Vagina (tissue), 2 donors: ENCODE measurements at regions not wholly inside any gene's neighbourhood (a gene's known extent, or its start where the extent isn't known, plus 50 kb on each side); places are given as distances from the start of the nearest gene placed in this dataset.

Experiments used
- DNase-seq, 2 donors: peaks; one replicate each; pipeline ENCODE4 v3.0.0-alpha.2; 2017; ENCODE audit errors: extremely low spot score in 2 of 2
- H3K27ac ChIP-seq: fragments of 200-600 bp; sonication (generic); one replicate; pipeline ENCODE4 v1.5.1; 2019
- H3K27me3 ChIP-seq: fragments of 200-600 bp; sonication (generic); one replicate; pipeline ENCODE4 v1.5.1; 2019
- H3K36me3 ChIP-seq, 2 donors: fragments of 200-600 bp; sonication (generic); one replicate each; pipeline ENCODE4 v1.5.1; 2017 to 2019
- H3K4me1 ChIP-seq: fragments of 200-600 bp; sonication (generic); one replicate; pipeline ENCODE4 v1.5.1; 2019
- H3K4me3 ChIP-seq, 2 donors: fragments of 200-600 bp; sonication (generic); 1 replicate in 1 of 2; 2 replicates in 1 of 2; pipeline ENCODE4 v1.5.1; 2016 to 2019
- H3K9me3 ChIP-seq: fragments of 200-600 bp; sonication (generic); one replicate; pipeline ENCODE4 v1.5.1; 2019
- POLR2A ChIP-seq, 2 donors: fragments of 450-650 bp; IDR thresholded peaks; one replicate each; pipeline ENCODE4 v1.6.1; 2017; ENCODE audit warnings: antibody characterized with exemption in 2 of 2, mild to moderate bottlenecking in 2 of 2, moderate library complexity in 2 of 2
- POLR2AphosphoS5 ChIP-seq, 2 donors: sonication (generic); formaldehyde crosslinking; IDR thresholded peaks; one replicate each; pipeline ENCODE4 v1.9.0; 2017; ENCODE audit warnings: antibody characterized with exemption in 2 of 2, mild to moderate bottlenecking in 2 of 2, low read depth in 1 of 2; ENCODE audit not compliant: insufficient read depth in 1 of 2
- intact Hi-C: fragments of 100-400 bp; cut with DNase I; formaldehyde crosslinking; loops from one replicate; pipeline ENCODE4 v1.15.1; 2023
- TF ChIP-seq, protein P1 (sequence below), 3 experiments: fragments of 450-650 bp in 2 of 3; fragments of 200-600 bp in 1 of 3; sonication (generic) in 1 of 3; IDR thresholded peaks; one replicate each; pipeline ENCODE4 v1.5.1; 2017 to 2019; ENCODE audit warnings: antibody characterized with exemption in 3 of 3, mild to moderate bottlenecking in 2 of 3, moderate library complexity in 2 of 3

DNA sequence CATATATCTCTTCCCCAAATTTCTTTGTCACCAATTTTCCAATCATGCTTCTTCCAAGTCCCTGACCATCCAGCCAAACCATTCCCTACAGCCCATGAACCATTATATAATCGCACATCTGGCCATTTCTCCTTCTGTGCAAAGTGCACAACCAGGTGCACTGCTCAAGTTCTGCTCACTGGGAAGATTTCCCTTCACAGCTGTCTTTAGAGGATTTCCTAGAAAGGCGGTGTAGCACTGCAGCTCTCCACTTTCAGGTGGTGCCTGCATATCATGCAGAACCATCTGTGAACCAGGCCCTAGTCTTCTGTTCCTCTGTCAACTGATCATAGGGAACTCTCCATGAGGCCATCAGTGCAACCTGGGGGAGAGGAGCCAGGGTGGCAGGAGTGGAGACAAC lies 95.0 kb upstream of the CABCOCO1 start:
- TF ChIP-seq, protein P1, sequence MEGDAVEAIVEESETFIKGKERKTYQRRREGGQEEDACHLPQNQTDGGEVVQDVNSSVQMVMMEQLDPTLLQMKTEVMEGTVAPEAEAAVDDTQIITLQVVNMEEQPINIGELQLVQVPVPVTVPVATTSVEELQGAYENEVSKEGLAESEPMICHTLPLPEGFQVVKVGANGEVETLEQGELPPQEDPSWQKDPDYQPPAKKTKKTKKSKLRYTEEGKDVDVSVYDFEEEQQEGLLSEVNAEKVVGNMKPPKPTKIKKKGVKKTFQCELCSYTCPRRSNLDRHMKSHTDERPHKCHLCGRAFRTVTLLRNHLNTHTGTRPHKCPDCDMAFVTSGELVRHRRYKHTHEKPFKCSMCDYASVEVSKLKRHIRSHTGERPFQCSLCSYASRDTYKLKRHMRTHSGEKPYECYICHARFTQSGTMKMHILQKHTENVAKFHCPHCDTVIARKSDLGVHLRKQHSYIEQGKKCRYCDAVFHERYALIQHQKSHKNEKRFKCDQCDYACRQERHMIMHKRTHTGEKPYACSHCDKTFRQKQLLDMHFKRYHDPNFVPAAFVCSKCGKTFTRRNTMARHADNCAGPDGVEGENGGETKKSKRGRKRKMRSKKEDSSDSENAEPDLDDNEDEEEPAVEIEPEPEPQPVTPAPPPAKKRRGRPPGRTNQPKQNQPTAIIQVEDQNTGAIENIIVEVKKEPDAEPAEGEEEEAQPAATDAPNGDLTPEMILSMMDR (IDR thresholded peaks at IDR 0.05) = no peak
- no peak for TF ChIP-seq POLR2AphosphoS5 (IDR thresholded peaks at IDR 0.05; ENCODE audit: insufficient read depth in 1 of 2, low read depth in 1 of 2)
- no peak for TF ChIP-seq POLR2A (IDR thresholded peaks at IDR 0.05)
- H3K4me1 ChIP-seq = no peaks in the 10 kb centered on the region
- intact Hi-C loops = no loop called here

DNA sequence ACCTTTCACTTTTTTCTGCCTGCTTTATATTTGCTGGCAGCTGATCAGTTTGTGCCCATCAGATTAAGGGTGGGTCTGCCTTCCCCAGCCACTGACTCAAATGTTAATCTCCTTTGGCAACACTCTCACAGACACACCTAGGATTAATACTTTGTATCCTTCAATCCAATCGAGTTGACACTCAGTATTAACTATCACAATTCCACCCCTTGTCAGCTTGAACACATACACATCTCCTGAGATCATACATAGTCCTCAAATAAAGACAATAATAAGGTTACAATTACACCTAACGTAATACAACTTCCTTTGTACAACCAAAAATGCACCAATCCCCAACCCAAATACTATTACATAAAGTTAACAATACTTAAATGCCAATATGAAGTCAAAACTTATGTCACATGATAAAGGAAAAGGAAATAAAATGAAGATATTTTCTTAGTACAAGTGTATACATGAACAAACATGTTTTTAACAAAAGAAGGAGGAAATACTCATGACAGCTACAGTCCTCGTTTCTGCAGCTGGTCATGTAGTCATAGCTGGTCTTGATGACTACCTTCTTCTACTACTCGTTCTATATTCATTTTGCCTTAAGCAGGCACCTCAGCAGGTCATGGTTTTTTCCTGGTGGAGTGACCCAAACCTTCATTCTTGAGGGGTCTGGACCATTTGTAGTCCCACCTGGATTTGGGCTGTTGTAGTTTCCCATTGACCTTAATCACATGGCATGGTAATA lies 96.7 kb upstream of the CABCOCO1 start:
- H3K27ac ChIP-seq = no peak overlapping the region
- intact Hi-C loops = no loop called here
- H3K27me3 ChIP-seq = no peaks in the 10 kb centered on the region
- no peaks in the 10 kb centered on the region for H3K9me3 ChIP-seq
- H3K36me3 ChIP-seq = no peaks in the 10 kb centered on the region
- DNase-seq = no peak
- TF ChIP-seq POLR2A (IDR thresholded peaks at IDR 0.05) (no peak), POLR2AphosphoS5 (IDR thresholded peaks at IDR 0.05; ENCODE audit: insufficient read depth in 1 of 2, low read depth in 1 of 2) (no peak)
- TF ChIP-seq, protein P1 (IDR thresholded peaks at IDR 0.05) = no peak
- no peaks in the 10 kb centered on the region for H3K4me1 ChIP-seq
- no peak overlapping the region for H3K4me3 ChIP-seq

More for the DNA sequence above, 95.0 kb upstream of the CABCOCO1 start:
- no peak overlapping the region for H3K4me3 ChIP-seq
- H3K27ac ChIP-seq = no peak overlapping the region
- DNase-seq = no peak
- H3K9me3 ChIP-seq = no peaks in the 10 kb centered on the region
- H3K27me3 ChIP-seq = no peaks in the 10 kb centered on the region
- no peaks in the 10 kb centered on the region for H3K36me3 ChIP-seq

DNA sequence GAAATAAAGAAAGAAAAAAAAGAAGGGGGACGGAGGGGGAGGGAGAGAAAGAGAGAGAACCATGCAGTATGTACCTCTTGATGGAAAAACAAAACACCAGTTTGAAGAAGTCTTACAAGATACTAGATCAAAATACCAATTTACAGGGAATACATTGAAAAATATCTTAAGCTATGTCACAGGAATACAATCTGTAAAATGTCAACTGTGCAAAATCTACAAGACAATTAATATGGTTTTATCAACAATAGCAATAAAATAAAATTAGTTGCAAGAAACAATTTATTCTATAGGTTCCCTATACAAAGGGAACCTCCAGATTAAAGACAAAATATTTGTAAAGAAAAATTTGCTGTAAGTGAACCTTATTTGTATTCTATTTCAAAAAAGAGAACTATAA lies 98.3 kb upstream of the CABCOCO1 start:
- Histone ChIP-seq H3K36me3 (no peaks in the 10 kb centered on the region), H3K27ac (no peak overlapping the region), H3K27me3 (no peaks in the 10 kb centered on the region), H3K9me3 (no peaks in the 10 kb centered on the region), H3K4me3 (no peak overlapping the region), H3K4me1 (no peaks in the 10 kb centered on the region)
- TF ChIP-seq, protein P1 (IDR thresholded peaks at IDR 0.05) = no peak
- no peak for TF ChIP-seq POLR2A (IDR thresholded peaks at IDR 0.05)
- no peak for TF ChIP-seq POLR2AphosphoS5 (IDR thresholded peaks at IDR 0.05; ENCODE audit: insufficient read depth in 1 of 2, low read depth in 1 of 2)
- intact Hi-C loops = no loop called here
- no peak for DNase-seq

DNA sequence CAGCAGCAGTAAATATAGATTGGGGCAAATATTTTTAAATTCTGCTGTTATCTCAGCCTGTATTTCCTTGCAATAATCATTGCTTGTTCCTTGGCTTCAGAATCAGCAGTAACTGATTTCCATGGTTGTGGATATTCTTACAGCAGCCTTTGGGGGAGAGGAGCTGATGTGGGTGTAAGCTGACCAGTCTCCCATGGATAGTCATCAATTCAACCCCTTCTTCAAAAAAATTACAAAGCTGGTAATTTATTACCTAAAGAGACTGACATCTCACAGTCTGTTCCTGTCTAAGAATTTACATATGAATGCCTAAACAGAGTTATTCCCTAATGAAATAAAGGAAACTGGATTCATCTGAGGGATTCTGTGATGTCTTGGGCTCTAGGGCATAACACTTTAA lies 103.1 kb upstream of the CABCOCO1 start:
- H3K4me3 ChIP-seq = no peak overlapping the region
- no peaks in the 10 kb centered on the region for H3K36me3 ChIP-seq
- TF ChIP-seq, protein P1 (IDR thresholded peaks at IDR 0.05) = no peak
- TF ChIP-seq POLR2A (IDR thresholded peaks at IDR 0.05) = no peak
- TF ChIP-seq POLR2AphosphoS5 (IDR thresholded peaks at IDR 0.05; ENCODE audit: insufficient read depth in 1 of 2, low read depth in 1 of 2) = no peak
- H3K27me3 ChIP-seq = no peaks in the 10 kb centered on the region
- H3K27ac ChIP-seq = no peak overlapping the region
- intact Hi-C loops = no loop called here
- H3K9me3 ChIP-seq = no peaks in the 10 kb centered on the region
- H3K4me1 ChIP-seq = no peaks in the 10 kb centered on the region
- DNase-seq = no peak

DNA sequence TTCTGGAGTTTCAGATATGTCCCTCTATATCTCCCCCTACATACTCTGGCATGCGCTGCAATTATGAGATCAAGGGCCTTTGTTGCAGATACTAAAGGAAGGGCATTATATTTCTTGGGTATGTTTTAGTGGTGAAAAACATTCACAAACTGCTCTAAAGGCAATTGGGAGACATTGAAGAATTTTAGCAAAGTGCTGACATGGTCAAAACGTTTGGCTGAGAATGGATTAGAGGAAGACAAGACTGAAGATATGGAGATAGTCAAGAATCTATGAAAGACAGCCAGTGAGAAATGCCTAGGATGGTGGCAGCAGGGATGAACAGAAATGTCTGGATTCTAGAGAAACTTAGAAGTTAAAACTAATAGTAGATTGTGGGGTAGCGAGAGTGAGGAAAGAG lies 104.5 kb upstream of the CABCOCO1 start:
- H3K4me3 ChIP-seq = no peak overlapping the region
- intact Hi-C loops = no loop called here
- no peaks in the 10 kb centered on the region for H3K4me1 ChIP-seq
- H3K27ac ChIP-seq = no peak overlapping the region
- TF ChIP-seq POLR2AphosphoS5 (IDR thresholded peaks at IDR 0.05; ENCODE audit: insufficient read depth in 1 of 2, low read depth in 1 of 2) = no peak
- TF ChIP-seq, protein P1 (IDR thresholded peaks at IDR 0.05) = no peak
- no peak for TF ChIP-seq POLR2A (IDR thresholded peaks at IDR 0.05)
- no peaks in the 10 kb centered on the region for H3K36me3 ChIP-seq
- no peak for DNase-seq
- H3K9me3 ChIP-seq = no peaks in the 10 kb centered on the region
- no peaks in the 10 kb centered on the region for H3K27me3 ChIP-seq
